Germinal center (tissue), 1 donor: ENCODE measurements at regions not wholly inside any gene's neighbourhood (a gene's known extent, or its start where the extent isn't known, plus 50 kb on each side); places are given as distances from the start of the nearest gene placed in this dataset.

Experiments
- DNase-seq: peaks from one replicate; pipeline ENCODE4 v3.0.0; 2012; ENCODE audit warnings: mixed read lengths, low spot score

DNA sequence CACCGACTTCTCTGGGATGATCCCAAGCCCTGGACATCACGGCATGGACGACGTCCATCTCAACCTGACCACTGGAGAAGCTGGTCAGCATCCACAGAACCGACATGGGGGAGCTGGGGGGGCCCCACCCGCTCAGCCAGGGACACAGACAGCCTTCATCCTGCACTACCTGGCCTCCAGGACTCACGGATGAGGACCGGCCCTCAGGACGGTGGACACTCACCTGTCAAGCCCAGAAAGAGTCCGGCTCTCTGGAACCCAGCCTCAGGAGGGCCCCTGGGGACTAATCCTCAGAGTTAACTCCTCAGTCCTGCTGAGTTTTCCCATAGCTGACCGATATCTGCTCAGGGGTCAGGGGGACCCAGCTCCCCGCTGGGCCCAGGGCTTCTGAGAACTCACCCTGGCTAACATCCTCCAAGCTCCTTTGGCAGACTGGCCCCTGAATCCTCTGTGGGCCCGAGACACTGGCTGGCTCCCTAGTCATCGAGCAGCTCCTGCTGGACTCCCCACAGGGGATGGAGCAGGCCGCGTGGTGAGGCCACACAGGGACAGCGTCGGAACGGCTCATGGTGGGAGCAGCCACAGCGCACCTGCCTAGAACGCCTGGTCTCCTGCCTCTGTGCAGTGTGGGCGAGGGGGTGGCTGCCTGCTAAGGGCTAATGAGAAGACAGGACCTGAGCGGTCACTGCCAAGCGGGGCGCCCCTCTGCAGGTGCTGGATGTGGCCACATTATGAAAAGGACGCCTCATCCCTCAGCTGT lies 649.2 kb downstream of the BRD1 start:
- DNase-seq: no peak

DNA sequence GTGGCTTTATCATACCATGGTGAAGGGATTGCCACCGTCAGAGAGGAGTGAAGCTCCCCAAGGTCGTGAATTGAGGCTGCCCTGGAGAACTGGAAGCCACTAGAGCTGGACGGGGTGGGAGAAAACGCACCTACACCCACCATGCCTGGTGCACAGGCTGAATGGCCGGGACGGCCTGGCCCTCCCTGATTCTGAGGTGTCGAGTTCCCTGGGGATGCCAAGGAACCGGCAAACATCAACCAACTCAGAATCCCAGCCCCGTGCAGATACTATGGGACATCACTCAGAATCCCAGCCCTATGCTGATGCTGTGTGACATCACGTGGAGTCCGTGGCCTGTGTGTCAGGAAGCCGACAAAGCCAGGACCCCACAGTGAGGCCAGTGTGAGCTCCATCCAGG lies 650.0 kb downstream of the BRD1 start:
- no peak for DNase-seq

DNA sequence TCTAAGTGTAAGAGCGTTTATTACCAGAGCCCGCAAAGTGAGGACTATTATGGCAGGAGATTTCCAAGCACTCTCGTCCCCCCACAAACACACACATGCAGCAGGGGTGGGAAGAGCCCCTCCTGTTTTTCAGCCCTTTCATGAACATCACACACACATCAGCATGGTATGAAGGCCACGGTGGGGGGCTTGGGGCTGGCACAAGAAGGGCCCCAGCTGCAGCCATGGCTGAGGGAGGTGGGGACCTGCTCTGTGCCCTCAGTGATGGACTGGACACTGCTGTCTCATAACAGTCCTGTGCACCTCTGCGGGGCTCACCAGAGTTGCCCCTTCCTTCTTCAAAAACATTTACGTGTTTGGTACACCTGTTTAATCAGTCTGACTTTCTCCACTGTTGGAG lies 650.7 kb downstream of the BRD1 start:
- no peak for DNase-seq

DNA sequence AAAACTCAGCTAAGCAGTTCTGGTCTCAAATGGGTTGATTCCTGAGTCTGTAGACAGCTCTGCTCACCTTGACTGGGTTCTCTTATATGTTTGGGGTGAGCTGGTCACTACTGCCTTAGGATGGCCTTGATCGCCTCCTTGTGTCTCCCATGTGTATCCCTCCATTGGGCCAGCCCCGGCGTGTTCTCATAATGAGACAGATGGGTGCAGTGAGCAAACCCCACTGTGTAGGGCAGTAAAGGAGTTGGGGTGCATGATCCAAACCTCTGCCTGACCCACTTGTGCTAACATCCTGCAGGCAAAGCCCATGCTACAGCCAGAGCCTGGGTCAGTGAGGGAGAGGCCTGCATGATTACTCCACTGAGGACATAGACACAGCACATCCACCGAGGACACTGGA lies 657.6 kb downstream of the BRD1 start:
- no peak for DNase-seq

DNA sequence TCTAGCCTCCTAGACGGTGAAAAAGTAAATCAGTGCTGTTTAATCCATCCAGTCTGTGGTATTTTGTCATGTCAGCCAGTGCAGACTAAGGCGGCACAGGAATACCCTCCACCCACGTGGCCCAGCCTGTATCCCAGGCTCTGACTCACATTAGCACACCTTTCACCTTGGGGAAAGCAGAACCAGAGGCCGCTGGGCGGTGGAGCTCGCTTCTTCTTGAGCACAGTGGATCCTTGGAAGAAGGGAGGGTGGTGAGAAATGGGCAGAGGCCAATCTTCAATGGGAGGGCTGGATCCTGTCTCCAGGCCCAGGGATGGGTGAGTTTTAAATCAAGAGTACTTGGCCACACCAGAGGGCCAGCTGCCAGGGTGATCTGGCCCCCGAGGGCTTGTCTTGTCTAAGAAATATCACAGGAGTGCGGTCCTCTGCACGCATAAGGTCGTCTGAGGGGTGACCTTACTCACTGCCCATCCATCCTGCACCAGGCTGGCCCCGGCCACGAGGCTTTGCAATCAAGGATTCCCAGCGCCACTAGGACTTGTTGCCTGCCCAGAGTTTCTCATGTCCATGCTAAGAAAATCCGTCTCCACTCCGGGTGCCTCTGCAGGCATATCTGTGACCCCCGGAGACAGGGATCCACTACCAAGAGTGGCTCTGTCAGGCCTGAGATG lies 658.5 kb downstream of the BRD1 start:
- no peak for DNase-seq

DNA sequence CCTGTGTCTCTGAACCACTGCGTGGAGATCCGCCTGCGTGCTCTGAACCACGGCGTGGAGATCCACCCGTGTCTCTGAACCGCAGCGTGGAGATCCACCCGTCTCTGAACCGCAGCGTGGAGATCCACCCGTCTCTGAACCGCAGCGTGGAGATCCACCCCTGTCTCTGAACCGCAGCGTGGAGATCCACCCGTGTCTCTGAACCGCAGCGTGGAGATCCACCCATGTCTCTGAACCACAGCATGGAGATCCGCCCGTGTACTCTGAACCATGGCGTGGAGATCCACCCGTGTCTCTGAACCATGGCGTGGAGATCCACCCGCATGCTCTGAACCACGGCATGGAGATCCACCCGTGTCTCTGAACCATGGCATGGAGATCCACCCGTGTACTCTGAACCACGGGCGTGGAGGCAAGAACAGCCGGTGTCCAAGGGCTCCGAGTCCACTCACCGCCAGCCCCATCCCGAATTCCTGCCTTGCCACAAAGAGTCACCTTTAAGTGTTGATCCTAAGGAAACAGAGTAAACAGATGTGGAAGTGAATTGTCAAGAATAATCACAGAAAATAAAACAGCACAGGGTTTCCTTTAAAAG lies 659.4 kb downstream of the BRD1 start:
- DNase-seq: no peak

DNA sequence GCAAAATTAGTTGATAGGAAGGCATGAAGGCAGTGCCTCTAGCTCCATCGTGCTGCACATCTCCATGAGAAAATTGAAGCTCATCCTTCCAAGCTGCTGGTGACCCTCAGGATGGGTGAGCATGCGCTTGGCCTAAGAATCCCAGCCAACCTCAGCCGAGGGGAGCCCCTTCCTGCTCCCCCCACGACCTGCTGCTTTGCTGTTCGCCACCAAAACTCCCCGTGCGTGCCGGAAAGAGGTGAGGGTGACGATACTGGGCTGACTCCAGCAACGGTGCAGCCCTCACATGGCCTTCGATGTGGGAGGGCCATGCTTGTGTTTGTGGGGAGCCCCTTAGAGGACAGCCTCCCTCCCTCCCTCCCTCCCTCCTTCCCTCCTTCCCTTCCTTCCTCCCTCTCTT lies 660.9 kb downstream of the BRD1 start:
- no peak for DNase-seq

DNA sequence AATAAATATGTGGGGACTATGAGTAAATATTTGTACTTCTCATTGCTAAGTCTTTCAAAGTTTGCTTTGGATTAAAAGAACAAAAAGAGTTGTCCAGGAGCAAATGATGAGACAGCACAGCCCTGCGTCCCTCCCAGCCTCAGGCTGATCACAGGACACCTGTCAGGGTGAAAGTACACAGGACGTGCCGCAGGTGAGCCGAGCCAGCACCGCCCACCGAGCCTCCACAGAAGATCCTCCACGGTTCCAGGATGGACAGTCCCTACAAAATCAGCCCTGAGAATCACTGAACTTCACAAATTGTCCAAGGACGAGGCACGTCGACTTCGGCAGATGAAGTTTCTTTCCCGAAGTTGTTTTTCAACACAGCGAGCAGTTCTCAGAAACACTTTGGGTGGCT lies 661.5 kb downstream of the BRD1 start:
- DNase-seq: no peak

DNA sequence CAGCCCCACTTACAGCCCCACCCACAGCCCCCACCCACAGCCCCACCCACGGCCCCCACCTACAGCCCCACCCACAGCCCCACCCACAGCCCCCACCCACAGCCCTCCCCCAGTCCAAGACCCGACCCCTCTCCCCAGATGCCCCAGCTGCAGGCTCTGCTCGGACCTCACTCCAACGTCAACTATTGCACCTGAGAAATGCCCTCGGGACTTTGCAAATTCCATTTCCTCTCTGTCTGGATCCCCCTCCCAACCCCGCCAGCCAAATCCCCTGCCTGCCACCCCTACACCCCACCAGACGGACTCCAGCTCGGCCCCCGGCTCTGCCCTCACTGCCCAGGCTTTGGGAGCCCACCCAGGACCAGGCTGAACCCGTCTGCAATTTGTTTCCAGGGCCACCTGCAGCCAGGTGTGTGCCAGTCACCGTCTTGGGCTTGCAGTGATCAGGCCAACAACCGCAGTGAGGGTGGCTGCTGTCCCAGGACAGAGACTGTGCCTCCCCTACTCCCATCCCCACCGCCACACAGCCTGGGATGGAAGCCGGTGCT lies 662.8 kb downstream of the BRD1 start:
- DNase-seq: no peak

DNA sequence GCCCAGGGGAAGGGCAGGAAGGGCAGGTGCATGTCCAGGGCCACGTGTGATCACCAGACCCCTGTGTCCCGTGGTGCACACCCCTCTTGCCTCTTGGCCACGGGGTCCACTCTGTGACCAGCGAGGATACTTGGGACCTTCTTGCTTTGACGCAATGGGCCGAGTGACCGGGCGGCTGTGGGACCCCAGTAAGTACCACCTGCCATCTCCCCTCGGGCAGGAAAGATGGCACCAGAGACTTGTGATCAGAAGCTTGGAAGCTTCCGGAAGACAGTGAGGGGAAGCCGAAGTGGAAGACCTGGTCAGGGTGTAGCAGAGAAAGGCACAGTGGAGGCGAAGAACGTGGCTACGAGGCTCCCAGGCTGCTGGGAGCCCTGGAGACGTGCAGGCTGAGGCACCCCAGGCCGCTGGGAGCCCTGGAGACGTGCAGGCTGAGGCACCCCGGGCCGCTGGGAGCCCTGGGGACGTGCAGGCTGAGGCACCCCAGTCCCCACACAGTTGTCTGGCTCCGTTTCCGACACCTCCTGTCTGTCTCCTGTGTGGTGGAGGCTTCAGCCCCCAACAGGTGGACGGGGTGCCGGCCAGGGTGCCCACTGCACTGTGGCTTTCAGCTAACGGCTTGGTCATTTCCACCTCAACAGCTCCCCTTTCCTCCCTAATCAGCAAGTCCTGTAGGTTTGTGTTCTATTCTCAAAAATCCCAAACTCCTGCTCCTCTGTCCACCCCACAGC lies 663.5 kb downstream of the BRD1 start:
- DNase-seq: no peak

DNA sequence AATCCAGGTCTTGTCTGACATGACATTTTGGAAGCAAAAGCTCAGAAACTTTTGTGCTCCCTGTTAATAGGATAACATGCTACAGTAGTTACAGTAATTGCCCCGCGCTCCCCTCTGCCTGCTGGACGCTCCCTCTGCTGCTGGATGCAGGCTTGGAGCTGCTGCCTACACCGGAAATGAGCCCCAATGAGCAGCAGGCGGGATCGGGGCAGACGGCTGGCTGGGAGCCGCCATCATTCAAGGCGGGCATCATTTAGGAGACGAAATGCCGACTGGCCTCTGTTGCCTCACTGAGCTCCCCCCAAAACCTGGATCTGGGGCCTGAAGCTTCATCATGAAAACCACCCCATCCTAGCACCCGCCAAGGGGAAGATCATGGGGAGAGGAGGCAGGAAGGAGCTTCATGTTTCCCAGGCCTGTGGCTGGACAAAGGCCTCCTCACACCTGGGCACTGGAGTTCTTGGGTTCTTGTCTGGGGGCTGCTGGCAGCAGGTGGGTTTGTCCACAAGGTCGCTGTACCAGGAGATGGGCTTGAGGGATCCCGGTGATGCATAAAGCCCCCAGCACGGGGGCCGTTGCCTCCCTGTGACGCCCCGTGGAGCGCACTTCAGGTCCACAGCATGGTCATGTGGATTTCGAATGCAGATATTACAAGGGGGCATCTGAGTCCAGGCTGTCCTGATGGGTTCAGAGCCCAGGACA lies 664.3 kb downstream of the BRD1 start:
- no peak for DNase-seq

DNA sequence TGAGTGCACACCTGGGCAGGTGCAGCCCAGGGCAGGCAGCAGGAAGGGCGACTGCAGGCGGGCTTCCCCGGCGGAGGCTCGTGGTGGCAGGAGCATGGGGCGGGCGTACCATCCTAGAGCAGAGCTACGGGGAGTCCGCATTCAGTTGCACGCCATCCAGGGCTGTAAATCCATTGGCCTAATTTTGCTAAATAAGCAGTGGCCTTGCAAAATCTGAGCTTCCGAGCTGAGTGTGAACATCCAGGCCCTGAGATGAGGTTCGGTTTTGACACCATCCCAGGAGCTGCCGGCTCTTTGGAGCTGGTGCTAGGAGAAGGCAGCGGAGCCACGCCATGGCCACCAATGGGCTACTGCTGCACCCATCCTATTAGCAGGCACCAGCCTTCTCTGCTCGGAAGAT lies 664.8 kb downstream of the BRD1 start:
- no peak for DNase-seq

DNA sequence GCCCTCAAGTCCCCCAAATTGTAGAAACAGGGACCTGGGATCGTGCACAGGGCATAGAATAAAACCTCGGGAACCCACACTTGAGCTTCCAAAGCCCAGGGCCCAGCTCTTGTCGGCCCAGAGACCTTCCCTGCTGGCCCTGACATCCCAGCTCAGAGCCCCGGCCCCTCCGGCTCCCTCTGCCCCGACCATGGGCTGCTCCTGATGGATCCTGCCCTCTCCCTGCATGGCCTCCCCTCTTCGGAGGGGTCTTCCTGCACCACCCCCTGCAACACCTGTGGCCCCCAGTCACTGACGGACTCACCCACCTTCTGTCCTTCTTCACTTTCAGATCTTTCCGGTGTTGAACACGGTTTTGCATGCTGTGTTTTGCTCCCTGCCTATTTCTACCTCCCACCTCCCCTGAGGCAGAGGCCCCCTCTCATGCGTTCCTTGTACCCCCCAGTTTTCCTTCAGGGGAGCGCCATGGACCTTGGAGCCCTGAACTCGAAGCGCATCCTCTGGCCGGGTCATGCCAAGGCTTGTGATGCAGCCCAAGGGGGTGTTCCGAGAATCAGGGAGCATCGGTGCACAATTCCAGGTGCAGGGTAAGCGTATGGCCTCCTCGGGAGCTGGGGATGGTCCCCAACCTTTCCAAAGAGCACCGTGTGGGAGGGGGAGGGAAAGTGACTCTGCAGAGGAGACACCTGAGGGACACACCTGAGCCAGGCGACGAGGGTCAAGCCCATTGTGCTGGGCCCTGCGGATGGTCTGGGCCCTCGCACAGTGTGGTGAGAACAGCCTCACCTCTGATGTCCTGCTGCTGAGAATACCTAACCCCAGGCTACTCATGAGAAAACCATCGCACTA lies 666.4 kb downstream of the BRD1 start:
- DNase-seq: no peak

DNA sequence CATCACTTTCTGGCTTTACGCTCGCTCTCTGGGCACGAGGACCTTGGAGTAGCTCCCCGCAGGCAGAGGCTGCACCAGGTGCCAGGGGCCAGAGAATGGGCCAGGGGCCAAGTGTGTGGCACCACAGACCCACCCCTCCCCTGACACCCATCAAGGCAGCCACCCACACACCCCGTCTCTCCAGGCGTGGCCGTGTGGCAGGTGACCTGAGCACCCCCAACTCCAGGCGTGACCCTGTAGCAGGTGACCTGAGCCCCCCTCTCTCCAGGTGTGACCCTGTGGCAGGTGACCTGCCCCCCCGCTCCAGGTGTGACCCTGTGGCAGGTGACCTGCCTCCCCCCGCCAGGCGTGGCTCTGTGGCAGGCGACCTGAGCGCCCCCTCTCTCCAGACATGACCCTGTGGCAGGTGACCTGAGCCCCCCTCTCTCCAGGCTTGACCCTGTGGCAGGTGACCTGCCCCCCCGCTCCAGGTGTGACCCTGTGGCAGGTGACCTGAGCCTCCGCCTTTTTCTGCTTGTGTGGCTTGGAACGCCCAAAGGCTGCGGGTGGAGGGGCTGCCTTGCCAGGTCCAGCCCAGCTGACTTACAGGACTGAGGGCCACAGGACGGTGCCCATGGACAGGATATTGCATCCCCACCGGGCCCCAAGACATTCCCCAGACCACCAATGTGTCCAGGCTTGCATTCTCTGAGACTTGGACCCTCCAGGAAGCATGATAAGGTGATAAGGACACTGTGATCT lies 667.2 kb downstream of the BRD1 start:
- no peak for DNase-seq

DNA sequence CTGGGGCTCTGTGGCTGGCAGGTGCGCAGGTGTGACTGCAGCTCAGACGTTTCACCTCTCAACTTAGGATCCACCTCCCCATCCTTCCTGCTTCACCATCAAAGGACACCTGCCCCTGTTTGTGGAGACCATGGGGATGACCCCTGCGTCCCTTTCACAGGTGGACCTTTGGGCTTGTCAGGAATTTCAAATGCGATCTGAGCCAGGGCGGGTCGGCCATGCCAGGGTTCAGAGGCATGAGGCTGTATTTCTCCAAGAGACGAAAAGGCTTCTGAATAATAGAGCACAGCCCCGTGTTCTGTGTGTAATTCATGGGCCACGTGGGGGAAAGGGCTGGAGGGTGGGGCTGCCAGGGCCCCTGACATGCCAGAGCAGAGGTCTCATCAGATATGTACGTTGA lies 668.0 kb downstream of the BRD1 start:
- DNase-seq: no peak

DNA sequence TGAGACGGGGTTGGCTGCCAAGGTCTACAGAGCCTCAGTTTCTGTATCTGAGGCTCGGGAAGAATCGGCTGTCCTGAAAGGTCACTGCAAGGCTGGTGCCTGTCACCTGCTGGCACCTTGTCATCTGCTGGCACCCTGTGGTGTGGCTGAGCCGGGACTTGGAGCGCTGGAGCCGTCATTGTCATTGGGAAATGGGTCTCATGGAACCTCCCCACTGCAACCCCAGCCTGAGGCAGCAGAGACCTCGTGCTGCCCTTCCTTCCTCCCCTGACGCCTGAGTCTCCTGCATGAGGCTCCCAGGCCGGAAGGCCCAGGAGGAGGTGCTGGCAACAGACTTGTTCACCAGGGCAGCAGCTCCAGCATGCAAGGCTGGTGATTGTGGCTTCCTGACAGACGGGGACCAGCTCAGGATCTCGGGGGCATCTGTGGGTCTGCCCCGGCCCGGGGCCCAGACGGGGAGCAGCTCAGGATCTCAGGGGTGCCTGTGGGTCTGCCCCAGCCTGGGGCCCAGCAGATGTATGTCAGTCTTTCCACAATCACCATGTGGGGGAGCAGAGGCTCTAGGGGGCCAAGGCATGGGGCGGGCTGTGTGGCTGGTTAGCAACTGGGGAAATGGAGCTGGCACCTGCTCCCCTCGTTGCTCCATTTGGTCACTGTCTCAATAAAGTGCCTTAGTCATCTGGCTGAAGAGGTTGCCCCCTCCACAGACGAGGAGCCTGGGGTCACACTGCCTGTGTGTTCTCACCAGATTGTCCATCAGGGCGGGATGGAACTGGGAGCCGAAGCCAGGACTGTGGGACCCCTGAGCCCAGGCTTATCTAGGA lies 668.7 kb downstream of the BRD1 start:
- no peak for DNase-seq

DNA sequence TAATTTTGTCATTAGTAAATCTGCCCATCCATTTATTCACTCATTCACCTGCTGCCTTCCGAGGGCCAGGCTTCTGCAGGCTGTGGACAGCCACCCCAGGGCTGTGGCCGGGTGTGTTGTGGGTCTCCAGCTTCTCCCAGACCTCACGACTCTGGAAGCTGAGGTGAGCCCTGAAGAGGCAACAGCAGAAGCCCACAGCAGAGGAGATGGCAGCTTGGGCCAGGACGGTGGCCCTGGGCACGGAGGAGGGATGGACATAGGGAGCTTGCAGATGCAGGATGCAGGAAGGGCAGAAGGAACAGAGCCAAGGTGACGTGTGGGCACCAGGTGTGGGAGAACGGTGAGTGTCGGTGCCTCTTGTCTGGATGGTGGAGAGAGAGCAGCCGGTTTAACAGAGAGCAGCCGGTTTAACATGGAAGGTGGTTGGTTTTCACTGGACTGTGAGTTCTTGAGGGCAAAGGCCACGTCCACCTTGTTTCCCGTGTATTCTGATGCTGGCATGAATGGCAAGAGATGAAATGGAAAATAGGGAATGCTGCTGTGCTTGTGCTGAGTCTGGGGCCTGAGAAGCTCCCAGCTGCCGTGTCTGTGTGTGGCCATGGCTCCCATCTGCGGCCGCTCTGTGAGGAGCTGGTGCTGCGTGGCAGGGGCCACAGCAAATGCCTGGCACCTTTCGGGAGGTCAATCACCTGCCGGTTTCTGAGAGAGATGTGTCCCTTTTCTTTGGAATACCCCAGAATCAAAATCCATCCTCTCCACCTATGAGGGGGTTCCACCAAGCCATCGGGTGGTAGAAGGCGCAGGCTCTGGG lies 669.9 kb downstream of the BRD1 start:
- no peak for DNase-seq

DNA sequence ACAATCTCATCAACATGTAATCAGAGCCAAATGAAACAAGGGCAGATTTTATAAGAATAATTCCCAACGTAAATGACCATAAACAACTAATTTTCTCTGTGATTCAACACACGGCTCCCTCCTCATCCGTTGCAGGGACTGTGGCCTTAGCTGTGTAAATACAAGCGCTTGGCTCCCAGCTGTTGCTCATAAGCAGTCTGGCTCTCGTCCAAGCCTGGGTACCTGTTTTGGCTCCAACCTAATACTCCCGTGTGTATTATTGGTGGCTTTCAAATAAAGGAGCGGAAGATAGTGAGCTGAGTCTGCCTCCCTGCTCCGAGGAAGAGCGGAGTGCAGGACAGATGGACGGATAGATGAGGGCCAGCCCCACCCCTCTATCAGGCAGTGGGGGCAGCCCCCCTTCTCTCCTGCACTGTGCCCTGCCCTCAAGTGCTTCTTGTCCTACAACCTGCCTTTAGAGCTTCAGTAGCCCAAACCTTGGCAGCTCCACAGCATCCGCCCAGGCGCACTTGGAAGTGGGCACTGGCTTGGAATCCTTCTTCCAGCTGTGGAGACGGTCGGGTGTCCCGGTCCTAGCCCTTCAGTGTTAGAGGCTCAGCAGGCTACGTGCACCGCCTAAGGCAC lies 670.9 kb downstream of the BRD1 start:
- DNase-seq: no peak
